Body of pancreas (tissue), 4 donors: ENCODE measurements at regions not wholly inside any gene's neighbourhood (a gene's known extent, or its start where the extent isn't known, plus 50 kb on each side); places are given as distances from the start of the nearest gene placed in this dataset.
"Not testable (repeated sequence)": the region's sequence is repeated elsewhere in the genome, so short reads cannot be mapped to it uniquely, and the experiment has no call there.

Experiments used
- ATAC-seq: fragments of 150-250 bp; one replicate; pipeline ENCODE4 v1.9.1; 2016
- DNase-seq, 4 donors: peaks; one replicate each; pipeline ENCODE4 v3.0.0-alpha.2; 2019
- H3K27ac ChIP-seq, 4 donors: fragments of 200-600 bp; sonication (generic); 1 replicate in 3 of 4; 2 replicates in 1 of 4; pipeline versions ENCODE4 v1.5.1 to v1.6.1; 2016 to 2019; ENCODE audit warnings: mild to moderate bottlenecking in 1 of 4, mixed read lengths in 1 of 4, moderate library complexity in 1 of 4
- H3K27me3 ChIP-seq, 2 donors: fragments of 200-600 bp; sonication (generic); one replicate each; pipeline ENCODE4 v1.6.0; 2016; ENCODE audit warnings: mild to moderate bottlenecking in 1 of 2
- H3K36me3 ChIP-seq, 2 donors: fragments of 200-600 bp; sonication (generic); replicated peaks in 1 of 2; 2 replicates each; pipeline ENCODE4 v1.5.1; 2016; ENCODE audit warnings: low read depth in 2 of 2; ENCODE audit not compliant: insufficient read depth in 1 of 2
- H3K4me1 ChIP-seq: fragments of 200-600 bp; sonication (generic); one replicate; pipeline ENCODE4 v1.6.0; 2016
- H3K4me3 ChIP-seq, 2 donors: fragments of 200-600 bp; sonication (generic); 1 replicate in 1 of 2; 2 replicates in 1 of 2; pipeline ENCODE4 v1.5.1; 2016 to 2019
- H3K9me3 ChIP-seq, 3 donors: fragments of 200-600 bp; sonication (generic); 1 replicate in 2 of 3; 2 replicates in 1 of 3; pipeline ENCODE4 v1.5.1; 2016
- CTCF ChIP-seq, 7 experiments: fragments of 450-650 bp in 4 of 7; fragments of 200-600 bp in 3 of 7; sonication (generic) in 3 of 7; IDR thresholded peaks; one replicate each; pipeline ENCODE4 v1.5.1; 2016 to 2019; ENCODE audit warnings: antibody characterized with exemption in 7 of 7
- POLR2A ChIP-seq, 3 donors: fragments of 450-650 bp; IDR thresholded peaks; one replicate each; pipeline ENCODE4 v1.6.1; 2016; ENCODE audit warnings: antibody characterized with exemption in 3 of 3, mild to moderate bottlenecking in 2 of 3
- WGBS, 2 donors: methylation state at CpG; one replicate each; pipeline ENCODE4 v1.1.5; 2017; 5-methylcytosine and 5-hydroxymethylcytosine counted together
- intact Hi-C: fragments of 100-400 bp; cut with DNase I; formaldehyde crosslinking; loops from one replicate; pipeline ENCODE4 v1.15.1; 2023

GRCh38 chr6:134621858-134622257 lies 303.9 kb upstream of the SGK1 start:
- Histone ChIP-seq H3K36me3 (no peaks in the 10 kb centered on the region), H3K27ac (no peak overlapping the region), H3K27me3 (no peaks in the 10 kb centered on the region), H3K9me3 (no peaks in the 10 kb centered on the region), H3K4me1 (no peaks in the 10 kb centered on the region), H3K4me3 (no peak overlapping the region)
- intact Hi-C loops, result no loop called here
- ATAC-seq (peak; percentile 88), DNase-seq (peak; percentile 31 to 68 (median 50))
- no peak for TF ChIP-seq POLR2A (IDR thresholded peaks at IDR 0.05)
- no peak for TF ChIP-seq CTCF (IDR thresholded peaks at IDR 0.05)

GRCh38 chr6:134619789-134620188 lies 301.9 kb upstream of the SGK1 start:
- intact Hi-C loops, result no loop called here
- Histone ChIP-seq H3K4me1 (no peaks in the 10 kb centered on the region), H3K36me3 (no peaks in the 10 kb centered on the region), H3K27ac (no peak overlapping the region), H3K4me3 (no peak overlapping the region), H3K27me3 (no peaks in the 10 kb centered on the region), H3K9me3 (no peaks in the 10 kb centered on the region)
- no peak for ATAC-seq
- TF ChIP-seq POLR2A (IDR thresholded peaks at IDR 0.05), result no peak
- no peak for TF ChIP-seq CTCF (IDR thresholded peaks at IDR 0.05)
- no peak for DNase-seq
- WGBS, 2 donors, result 79 to 88% methylated on average over 4 of the region's 4 CpGs

GRCh38 chr6:134619077-134619476 lies 301.2 kb upstream of the SGK1 start:
- no peaks in the 10 kb centered on the region for H3K9me3 ChIP-seq
- no peaks in the 10 kb centered on the region for H3K4me1 ChIP-seq
- H3K27ac ChIP-seq, result no peak overlapping the region
- ATAC-seq, result no peak
- H3K36me3 ChIP-seq, result no peaks in the 10 kb centered on the region
- no peaks in the 10 kb centered on the region for H3K27me3 ChIP-seq
- DNase-seq, result no peak
- intact Hi-C loops, result no loop called here
- no peak for TF ChIP-seq CTCF (IDR thresholded peaks at IDR 0.05)
- no peak for TF ChIP-seq POLR2A (IDR thresholded peaks at IDR 0.05)
- no peak overlapping the region for H3K4me3 ChIP-seq
- WGBS, 2 donors, result 95 to 96% methylated on average over 5 of the region's 5 CpGs

- ATAC-seq, result no peak
- intact Hi-C loops, result no loop called here
- no peak overlapping the region for H3K27ac ChIP-seq
- H3K4me1 ChIP-seq, result no peaks in the 10 kb centered on the region
- no peaks in the 10 kb centered on the region for H3K27me3 ChIP-seq
- H3K9me3 ChIP-seq, result no peaks in the 10 kb centered on the region
- no peak for DNase-seq
- no peak for TF ChIP-seq POLR2A (IDR thresholded peaks at IDR 0.05)
- TF ChIP-seq CTCF (IDR thresholded peaks at IDR 0.05), result no peak
- WGBS, 2 donors, result 90 to 95% methylated on average over 5 of the region's 5 CpGs
- H3K4me3 ChIP-seq, result no peak overlapping the region
- H3K36me3 ChIP-seq, result no peaks in the 10 kb centered on the region
Observed at GRCh38 chr6:134614606-134615485, 296.9 kb upstream of the SGK1 start.

- H3K4me1 ChIP-seq, H3K36me3 ChIP-seq, intact Hi-C loops, H3K9me3 ChIP-seq, H3K27me3 ChIP-seq, DNase-seq, ATAC-seq, H3K27ac ChIP-seq, H3K4me3 ChIP-seq: not testable (repeated sequence)
- WGBS, 2 donors, result 86 to 88% methylated on average over 1 of the region's 1 CpG
Observed at GRCh38 chr6:134612128-134612527, 294.2 kb upstream of the SGK1 start.
